Tibial artery (tissue), 4 donors: ENCODE measurements at regions not wholly inside any gene's neighbourhood (a gene's known extent, or its start where the extent isn't known, plus 50 kb on each side); places are given as distances from the start of the nearest gene placed in this dataset.

Source experiments
- DNase-seq, 2 donors: peaks; one replicate each; pipeline ENCODE4 v3.0.0-alpha.2; 2019
- H3K27ac ChIP-seq, 2 donors: fragments of 200-600 bp; sonication (generic) in 1 of 2; 1 replicate in 1 of 2; 2 replicates in 1 of 2; pipeline ENCODE4 v1.5.1; 2018 to 2019; ENCODE audit warnings: mild to moderate bottlenecking in 1 of 2
- H3K27me3 ChIP-seq, 2 donors: fragments of 200-600 bp; sonication (generic) in 1 of 2; one replicate each; pipeline versions ENCODE4 v1.5.1 to v1.6.0; 2016 to 2019
- H3K36me3 ChIP-seq, 3 donors: fragments of 200-600 bp; sonication (generic) in 2 of 3; one replicate each; pipeline ENCODE4 v1.5.1; 2016 to 2019; ENCODE audit warnings: mild to moderate bottlenecking in 2 of 3
- H3K4me1 ChIP-seq, 4 donors: fragments of 200-600 bp; sonication (generic) in 2 of 4; 1 replicate in 3 of 4; 2 replicates in 1 of 4; pipeline ENCODE4 v1.5.1; 2016 to 2019
- H3K4me3 ChIP-seq, 2 donors: fragments of 200-600 bp; sonication (generic) in 1 of 2; 1 replicate in 1 of 2; 2 replicates in 1 of 2; pipeline ENCODE4 v1.5.1; 2018 to 2019; ENCODE audit warnings: mild to moderate bottlenecking in 2 of 2
- H3K9me3 ChIP-seq, 3 donors: fragments of 200-600 bp; sonication (generic) in 1 of 3; one replicate each; pipeline ENCODE4 v1.5.1; 2016 to 2019
- intact Hi-C: fragments of 100-400 bp; cut with DNase I; formaldehyde crosslinking; loops from one replicate; pipeline ENCODE4 v1.15.0; 2023; ENCODE audit warnings: low total_unique reads
- TF ChIP-seq, protein P1 (sequence below), 2 experiments: fragments of 200-600 bp in 1 of 2; fragments of 450-650 bp in 1 of 2; IDR thresholded peaks; one replicate each; pipeline ENCODE4 v1.5.1; 2017 to 2019; ENCODE audit warnings: antibody characterized with exemption in 2 of 2, mild to moderate bottlenecking in 1 of 2, moderate library complexity in 1 of 2

DNA sequence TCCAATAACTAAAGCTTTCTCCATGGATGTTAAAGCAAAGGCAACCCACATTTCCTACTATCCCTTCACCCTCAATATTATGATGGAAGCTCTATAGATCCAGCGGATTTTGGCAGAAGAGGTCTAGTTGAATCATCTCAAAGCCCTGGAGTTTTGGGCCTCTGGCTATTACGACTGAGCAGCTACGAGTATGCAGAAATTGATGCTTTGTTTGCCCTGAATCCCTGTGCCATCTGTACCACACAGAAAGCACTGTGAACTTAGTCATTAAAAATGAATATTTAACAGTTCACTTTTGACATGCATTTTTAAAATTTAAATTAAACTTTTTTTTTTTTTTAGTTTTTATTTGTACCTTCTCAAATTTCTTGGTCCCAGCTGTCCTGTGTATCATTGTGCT lies 705.4 kb upstream of the PTBP2 start:
- no peak overlapping the region for H3K27ac ChIP-seq
- H3K9me3 ChIP-seq, result no peaks in the 10 kb centered on the region
- no peak for DNase-seq
- TF ChIP-seq, protein P1, sequence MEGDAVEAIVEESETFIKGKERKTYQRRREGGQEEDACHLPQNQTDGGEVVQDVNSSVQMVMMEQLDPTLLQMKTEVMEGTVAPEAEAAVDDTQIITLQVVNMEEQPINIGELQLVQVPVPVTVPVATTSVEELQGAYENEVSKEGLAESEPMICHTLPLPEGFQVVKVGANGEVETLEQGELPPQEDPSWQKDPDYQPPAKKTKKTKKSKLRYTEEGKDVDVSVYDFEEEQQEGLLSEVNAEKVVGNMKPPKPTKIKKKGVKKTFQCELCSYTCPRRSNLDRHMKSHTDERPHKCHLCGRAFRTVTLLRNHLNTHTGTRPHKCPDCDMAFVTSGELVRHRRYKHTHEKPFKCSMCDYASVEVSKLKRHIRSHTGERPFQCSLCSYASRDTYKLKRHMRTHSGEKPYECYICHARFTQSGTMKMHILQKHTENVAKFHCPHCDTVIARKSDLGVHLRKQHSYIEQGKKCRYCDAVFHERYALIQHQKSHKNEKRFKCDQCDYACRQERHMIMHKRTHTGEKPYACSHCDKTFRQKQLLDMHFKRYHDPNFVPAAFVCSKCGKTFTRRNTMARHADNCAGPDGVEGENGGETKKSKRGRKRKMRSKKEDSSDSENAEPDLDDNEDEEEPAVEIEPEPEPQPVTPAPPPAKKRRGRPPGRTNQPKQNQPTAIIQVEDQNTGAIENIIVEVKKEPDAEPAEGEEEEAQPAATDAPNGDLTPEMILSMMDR (IDR thresholded peaks at IDR 0.05), result no peak
- H3K4me3 ChIP-seq, result no peak overlapping the region
- intact Hi-C loops, result no loop called here
- H3K27me3 ChIP-seq, result no peaks in the 10 kb centered on the region
- no peaks in the 10 kb centered on the region for H3K36me3 ChIP-seq
- H3K4me1 ChIP-seq, result no peaks in the 10 kb centered on the region

DNA sequence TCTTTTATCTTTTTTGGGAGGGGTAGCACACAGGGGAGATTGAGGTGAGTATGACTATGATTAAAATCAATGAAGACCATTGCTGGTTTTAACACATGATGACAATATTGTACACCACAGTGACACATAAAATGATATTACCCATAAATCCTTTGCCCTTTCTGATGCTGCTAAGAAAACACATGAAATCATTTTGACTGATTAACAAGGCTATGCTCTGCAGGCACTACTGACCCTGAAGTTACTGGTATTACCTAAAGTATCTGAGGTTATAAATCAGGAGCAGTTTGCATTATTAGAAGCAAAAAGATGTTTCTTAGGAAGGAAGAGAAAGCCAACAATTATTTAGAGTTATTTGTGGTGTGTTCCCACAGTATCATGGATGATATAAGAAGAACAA lies 701.2 kb upstream of the PTBP2 start:
- Histone ChIP-seq H3K4me3 (no peak overlapping the region), H3K36me3 (no peaks in the 10 kb centered on the region), H3K27me3 (no peaks in the 10 kb centered on the region), H3K4me1 (no peaks in the 10 kb centered on the region), H3K9me3 (no peaks in the 10 kb centered on the region), H3K27ac (no peak overlapping the region)
- no peak for DNase-seq
- TF ChIP-seq, protein P1 (IDR thresholded peaks at IDR 0.05), result no peak
- intact Hi-C loops, result no loop called here

DNA sequence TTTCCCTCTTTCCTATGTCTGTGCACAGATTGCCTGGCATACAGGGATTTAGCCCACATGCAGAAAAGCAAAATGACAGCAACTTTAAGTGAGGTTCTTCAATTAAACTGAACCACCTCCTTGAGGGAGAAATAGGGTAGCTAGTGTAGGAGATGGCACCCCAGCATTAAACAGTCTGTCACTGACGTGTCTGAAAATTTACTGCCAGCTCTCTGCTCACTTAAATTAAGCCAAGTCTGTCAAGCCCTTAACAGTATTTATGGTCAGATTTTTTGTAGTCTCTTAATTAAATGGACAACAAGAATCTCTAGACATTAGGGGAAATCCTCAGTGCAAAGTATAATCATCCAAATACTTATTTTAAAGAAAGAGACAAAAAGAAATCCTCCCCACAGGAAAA lies 696.5 kb upstream of the PTBP2 start:
- H3K27ac ChIP-seq, result no peak overlapping the region
- no peaks in the 10 kb centered on the region for H3K36me3 ChIP-seq
- intact Hi-C loops, result no loop called here
- DNase-seq, result no peak
- no peaks in the 10 kb centered on the region for H3K27me3 ChIP-seq
- no peaks in the 10 kb centered on the region for H3K9me3 ChIP-seq
- H3K4me1 ChIP-seq, result no peaks in the 10 kb centered on the region
- TF ChIP-seq, protein P1 (IDR thresholded peaks at IDR 0.05), result no peak
- H3K4me3 ChIP-seq, result no peak overlapping the region

DNA sequence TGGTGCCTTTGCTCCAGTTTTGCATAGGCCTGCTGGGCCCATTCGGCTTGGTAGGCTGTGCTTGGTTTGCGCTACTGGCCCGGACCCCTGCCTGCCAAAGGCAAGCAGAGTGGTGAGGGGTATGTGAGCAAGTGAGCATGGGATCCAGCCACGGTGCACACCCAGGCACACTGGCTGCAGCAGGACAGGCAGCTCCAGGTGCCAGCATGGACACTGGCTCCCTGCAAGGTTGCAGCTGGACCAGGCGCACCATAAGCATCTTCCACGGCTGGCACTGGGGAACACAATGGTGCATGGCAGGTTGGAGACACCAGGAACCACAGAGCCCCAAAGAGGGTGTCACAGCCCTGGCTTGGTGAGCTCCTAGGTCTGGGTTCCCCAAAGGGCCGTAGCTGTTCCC lies 693.5 kb upstream of the PTBP2 start:
- DNase-seq, result peak in 1 of 2 donors; percentile 46
- no peaks in the 10 kb centered on the region for H3K4me1 ChIP-seq
- H3K27ac ChIP-seq, result no peak overlapping the region
- H3K36me3 ChIP-seq, result no peaks in the 10 kb centered on the region
- no peaks in the 10 kb centered on the region for H3K9me3 ChIP-seq
- H3K27me3 ChIP-seq, result no peaks in the 10 kb centered on the region
- intact Hi-C loops, result no loop called here
- no peak overlapping the region for H3K4me3 ChIP-seq
- TF ChIP-seq, protein P1 (IDR thresholded peaks at IDR 0.05), result no peak

DNA sequence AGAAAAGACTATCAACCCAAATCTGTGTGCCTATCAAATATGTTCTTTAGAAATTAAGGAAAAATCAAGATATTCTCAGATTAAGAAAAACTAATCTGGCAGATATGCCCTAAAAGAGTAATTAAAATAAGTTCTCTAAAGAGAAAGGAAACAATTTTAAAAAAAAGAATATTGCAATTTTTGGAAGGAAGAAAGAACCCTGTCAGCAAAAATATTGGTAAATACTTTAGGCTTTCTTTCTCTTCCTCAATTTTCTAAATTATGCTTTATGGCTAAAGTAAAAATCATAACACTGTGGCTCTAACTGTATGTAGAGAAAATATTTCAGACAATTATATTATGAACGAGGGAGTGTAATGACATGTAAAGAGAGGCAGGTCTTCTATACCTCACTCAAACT lies 691.3 kb upstream of the PTBP2 start:
- TF ChIP-seq, protein P1 (IDR thresholded peaks at IDR 0.05), result no peak
- no peaks in the 10 kb centered on the region for H3K27me3 ChIP-seq
- intact Hi-C loops, result no loop called here

DNA sequence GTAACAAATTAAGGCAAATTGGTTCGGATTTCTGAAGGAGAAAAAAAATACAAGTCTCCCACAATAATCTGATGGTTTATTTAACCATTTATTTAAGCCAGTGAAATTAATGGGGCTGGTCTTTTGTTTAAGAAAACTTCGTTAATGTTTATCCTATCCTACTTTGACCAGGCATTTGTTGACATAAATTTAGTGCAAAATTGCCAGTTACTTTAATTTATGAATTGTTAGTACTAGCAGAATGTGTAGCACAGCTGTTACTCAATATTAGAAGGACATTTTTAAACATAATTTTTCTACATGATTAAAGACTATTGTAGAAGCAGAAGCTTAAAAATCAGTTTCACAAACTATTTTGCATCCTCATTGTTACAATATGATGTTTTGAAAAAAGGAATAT lies 687.6 kb upstream of the PTBP2 start:
- Histone ChIP-seq H3K27me3 (no peaks in the 10 kb centered on the region), H3K36me3 (no peaks in the 10 kb centered on the region), H3K27ac (no peak overlapping the region), H3K4me3 (no peak overlapping the region), H3K4me1 (no peaks in the 10 kb centered on the region), H3K9me3 (no peaks in the 10 kb centered on the region)
- no peak for DNase-seq
- intact Hi-C loops, result no loop called here
- TF ChIP-seq, protein P1 (IDR thresholded peaks at IDR 0.05), result no peak

More for the DNA sequence above, 691.3 kb upstream of the PTBP2 start:
- H3K4me1 ChIP-seq, result no peaks in the 10 kb centered on the region
- DNase-seq, result no peak
- H3K4me3 ChIP-seq, result no peak overlapping the region
- H3K9me3 ChIP-seq, result no peaks in the 10 kb centered on the region
- no peak overlapping the region for H3K27ac ChIP-seq
- H3K36me3 ChIP-seq, result no peaks in the 10 kb centered on the region
